GM23338 (cell line): ENCODE measurements at regions not wholly inside any gene's neighbourhood (a gene's known extent, or its start where the extent isn't known, plus 50 kb on each side); places are given as distances from the start of the nearest gene placed in this dataset.

Source experiments
- ATAC-seq: fragments of 200-7000 bp; cut with Tn5 transposase; 3 replicates; pipeline ENCODE4 v1.9.1; 2020
- DNase-seq: peaks from one replicate; pipeline ENCODE4 v3.0.0-alpha.2; 2015; ENCODE audit warnings: low spot score
- H2AFZ ChIP-seq: fragments of 200-600 bp; sonication (generic); 2 replicates; pipeline ENCODE4 v1.8.0; 2016; ENCODE audit warnings: antibody characterized with exemption, mild to moderate bottlenecking, moderate library complexity
- H3F3A ChIP-seq: fragments of 200-600 bp; sonication (generic); replicated peaks from 2 replicates; pipeline ENCODE4 v1.8.0; 2017; ENCODE audit warnings: antibody characterized with exemption, mixed run types, low read depth
- H3K27ac ChIP-seq: fragments of 200-600 bp; sonication (generic); 2 replicates; pipeline ENCODE4 v1.6.1; 2016; ENCODE audit warnings: low read depth
- H3K27me3 ChIP-seq: fragments of 200-600 bp; sonication (generic); 2 replicates; pipeline ENCODE4 v1.8.0; 2016; ENCODE audit warnings: mild to moderate bottlenecking, mixed run types, moderate library complexity; ENCODE audit not compliant: insufficient read depth
- H3K36me3 ChIP-seq: fragments of 200-600 bp; sonication (generic); 2 replicates; pipeline ENCODE4 v1.8.0; 2016; ENCODE audit warnings: mild to moderate bottlenecking; ENCODE audit not compliant: insufficient read depth
- H3K4me1 ChIP-seq: fragments of 200-600 bp; sonication (generic); 2 replicates; pipeline ENCODE4 v1.8.0; 2016; ENCODE audit warnings: mild to moderate bottlenecking, moderate library complexity; ENCODE audit not compliant: insufficient read depth
- H3K4me2 ChIP-seq: fragments of 200-600 bp; sonication (generic); 2 replicates; pipeline ENCODE4 v1.7.1; 2017; ENCODE audit warnings: mixed run types
- H3K4me3 ChIP-seq: fragments of 200-600 bp; sonication (generic); 2 replicates; pipeline ENCODE4 v1.6.1; 2016; ENCODE audit warnings: mixed run types
- H3K79me2 ChIP-seq: fragments of 200-600 bp; sonication (generic); replicated peaks from 2 replicates; pipeline ENCODE4 v1.8.0; 2017; ENCODE audit warnings: mild to moderate bottlenecking; ENCODE audit not compliant: insufficient read depth
- H3K9me2 ChIP-seq: fragments of 200-600 bp; sonication (generic); 2 replicates; pipeline ENCODE4 v1.8.0; 2017; ENCODE audit not compliant: insufficient read depth
- H4K20me1 ChIP-seq: fragments of 200-600 bp; sonication (generic); replicated peaks from 2 replicates; pipeline ENCODE4 v1.8.0; 2017; ENCODE audit warnings: mild to moderate bottlenecking; ENCODE audit not compliant: insufficient read depth
- H3K27ac Mint-ChIP-seq: 2 replicates; pipeline ENCODE4 v1.8.0; 2020; ENCODE audit warnings: inconsistent platforms, mild to moderate bottlenecking, moderate library complexity, mixed read lengths
- H3K27me3 Mint-ChIP-seq: 3 replicates; pipeline ENCODE4 v1.8.0; 2022; ENCODE audit warnings: low read depth, mild to moderate bottlenecking, moderate library complexity, mixed read lengths, inconsistent platforms; ENCODE audit not compliant: insufficient read depth, poor library complexity
- H3K36me3 Mint-ChIP-seq: 3 replicates; pipeline ENCODE4 v1.8.0; 2021; ENCODE audit warnings: low read depth, mild to moderate bottlenecking, inconsistent platforms, moderate library complexity, mixed read lengths
- H3K4me1 Mint-ChIP-seq: 3 replicates; pipeline ENCODE4 v1.8.0; 2020; ENCODE audit warnings: mild to moderate bottlenecking, inconsistent platforms, mixed read lengths
- H3K4me3 Mint-ChIP-seq: 3 replicates; pipeline ENCODE4 v1.8.0; 2021; ENCODE audit warnings: moderate library complexity, mild to moderate bottlenecking, inconsistent platforms, mixed read lengths
- H3K9me3 Mint-ChIP-seq: 3 replicates; pipeline ENCODE4 v1.8.0; 2020; ENCODE audit warnings: moderate library complexity, mild to moderate bottlenecking, inconsistent platforms, mixed read lengths
- CREB1 ChIP-seq: fragments of 250-450 bp; sonication (Bioruptor Pico); IDR thresholded peaks from 2 replicates; pipeline ENCODE4 v1.5.0; 2020; ENCODE audit warnings: low read depth, mild to moderate bottlenecking, moderate library complexity
- CTCF ChIP-seq, 2 experiments: fragments of 200-600 bp in 1 of 2; sonication (generic) in 1 of 2; conservative IDR thresholded peaks; 2 replicates each; pipeline versions ENCODE4 v1.5.1 to v1.6.1; 2016 to 2017; ENCODE audit warnings: antibody characterized with exemption in 2 of 2, low read depth in 2 of 2, mild to moderate bottlenecking in 2 of 2, moderate library complexity in 1 of 2
- EZH2 ChIP-seq: fragments of 200-600 bp; sonication (generic); IDR thresholded peaks from one replicate; pipeline ENCODE4 v1.8.0; 2017; ENCODE audit warnings: antibody characterized with exemption, mild to moderate bottlenecking, low read depth; ENCODE audit not compliant: unreplicated experiment
- EZH2phosphoT487 ChIP-seq: fragments of 200-600 bp; sonication (generic); IDR thresholded peaks from one replicate; pipeline ENCODE4 v1.8.1; 2018; ENCODE audit warnings: antibody characterized with exemption; ENCODE audit not compliant: unreplicated experiment
- NANOG ChIP-seq: IDR thresholded peaks from 2 replicates; pipeline ENCODE4 v1.6.1; 2016; ENCODE audit warnings: antibody characterized with exemption, borderline replicate concordance
- POLR2AphosphoS5 ChIP-seq: IDR thresholded peaks from 2 replicates; pipeline ENCODE4 v1.6.1; 2016; ENCODE audit warnings: antibody characterized with exemption, low read depth
- STAT1 ChIP-seq: IDR thresholded peaks from one replicate; pipeline ENCODE4 v1.6.1; 2016; ENCODE audit warnings: antibody characterized with exemption; ENCODE audit not compliant: unreplicated experiment
- ZNF114 ChIP-seq: fragments of 250-450 bp; sonication (Bioruptor Pico); IDR thresholded peaks from 2 replicates; pipeline ENCODE4 v1.5.0; 2020; ENCODE audit warnings: mild to moderate bottlenecking, moderate library complexity
- ZNF331 ChIP-seq: fragments of 250-450 bp; sonication (Bioruptor Pico); IDR thresholded peaks from 2 replicates; pipeline ENCODE4 v1.5.0; 2020; ENCODE audit warnings: low read depth, mild to moderate bottlenecking, moderate library complexity
- TF ChIP-seq, protein P1 (sequence below): fragments of 250-450 bp; sonication (Bioruptor Pico); IDR thresholded peaks from 2 replicates; pipeline ENCODE4 v1.5.0; 2020; ENCODE audit warnings: mild to moderate bottlenecking, moderate library complexity
- TF ChIP-seq, protein P2 (sequence below): IDR thresholded peaks from one replicate; pipeline ENCODE4 v1.6.1; 2018; ENCODE audit warnings: antibody characterized with exemption; ENCODE audit not compliant: unreplicated experiment

GRCh38 chr1:79539001-79539400, 532.5 kb upstream of the ADGRL4 start (continued):
- TF ChIP-seq STAT1: no peak
- no peak for TF ChIP-seq ZNF114 (CRISPR knock-in tag)
- TF ChIP-seq CREB1 (CRISPR knock-in tag): no peak
- TF ChIP-seq EZH2: no peak
- no peak for TF ChIP-seq POLR2AphosphoS5
- TF ChIP-seq CTCF (conservative IDR thresholded peaks at IDR 0.05; ENCODE audit: low read depth in 2 of 2): no peak

DNA sequence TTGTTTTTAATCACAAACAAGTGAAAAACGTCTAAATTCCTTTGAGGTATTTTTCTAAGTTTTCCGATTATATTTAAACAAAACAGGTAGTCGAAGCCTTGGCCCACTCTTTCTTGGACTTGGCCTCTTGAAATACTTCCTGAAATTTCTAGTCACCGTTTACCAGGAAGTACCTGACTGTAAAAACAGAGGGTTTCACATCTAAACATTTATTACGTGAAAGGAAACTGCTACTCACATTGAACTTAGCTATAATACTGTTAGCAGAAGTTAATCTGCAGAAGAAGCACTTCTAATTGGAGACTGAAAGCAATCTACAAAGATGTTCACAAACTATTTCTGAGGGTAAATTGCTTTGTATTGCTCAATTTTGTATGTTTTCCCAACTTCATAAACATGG, 526.0 kb upstream of the ADGRL4 start:
- TF ChIP-seq POLR2AphosphoS5 (no peak), CREB1 (CRISPR knock-in tag) (no peak), NANOG (no peak), EZH2phosphoT487 (no peak), EZH2 (no peak), CTCF (conservative IDR thresholded peaks at IDR 0.05; ENCODE audit: low read depth in 2 of 2) (no peak), ZNF331 (CRISPR knock-in tag) (no peak), ZNF114 (CRISPR knock-in tag) (no peak)
- TF ChIP-seq, protein P1, sequence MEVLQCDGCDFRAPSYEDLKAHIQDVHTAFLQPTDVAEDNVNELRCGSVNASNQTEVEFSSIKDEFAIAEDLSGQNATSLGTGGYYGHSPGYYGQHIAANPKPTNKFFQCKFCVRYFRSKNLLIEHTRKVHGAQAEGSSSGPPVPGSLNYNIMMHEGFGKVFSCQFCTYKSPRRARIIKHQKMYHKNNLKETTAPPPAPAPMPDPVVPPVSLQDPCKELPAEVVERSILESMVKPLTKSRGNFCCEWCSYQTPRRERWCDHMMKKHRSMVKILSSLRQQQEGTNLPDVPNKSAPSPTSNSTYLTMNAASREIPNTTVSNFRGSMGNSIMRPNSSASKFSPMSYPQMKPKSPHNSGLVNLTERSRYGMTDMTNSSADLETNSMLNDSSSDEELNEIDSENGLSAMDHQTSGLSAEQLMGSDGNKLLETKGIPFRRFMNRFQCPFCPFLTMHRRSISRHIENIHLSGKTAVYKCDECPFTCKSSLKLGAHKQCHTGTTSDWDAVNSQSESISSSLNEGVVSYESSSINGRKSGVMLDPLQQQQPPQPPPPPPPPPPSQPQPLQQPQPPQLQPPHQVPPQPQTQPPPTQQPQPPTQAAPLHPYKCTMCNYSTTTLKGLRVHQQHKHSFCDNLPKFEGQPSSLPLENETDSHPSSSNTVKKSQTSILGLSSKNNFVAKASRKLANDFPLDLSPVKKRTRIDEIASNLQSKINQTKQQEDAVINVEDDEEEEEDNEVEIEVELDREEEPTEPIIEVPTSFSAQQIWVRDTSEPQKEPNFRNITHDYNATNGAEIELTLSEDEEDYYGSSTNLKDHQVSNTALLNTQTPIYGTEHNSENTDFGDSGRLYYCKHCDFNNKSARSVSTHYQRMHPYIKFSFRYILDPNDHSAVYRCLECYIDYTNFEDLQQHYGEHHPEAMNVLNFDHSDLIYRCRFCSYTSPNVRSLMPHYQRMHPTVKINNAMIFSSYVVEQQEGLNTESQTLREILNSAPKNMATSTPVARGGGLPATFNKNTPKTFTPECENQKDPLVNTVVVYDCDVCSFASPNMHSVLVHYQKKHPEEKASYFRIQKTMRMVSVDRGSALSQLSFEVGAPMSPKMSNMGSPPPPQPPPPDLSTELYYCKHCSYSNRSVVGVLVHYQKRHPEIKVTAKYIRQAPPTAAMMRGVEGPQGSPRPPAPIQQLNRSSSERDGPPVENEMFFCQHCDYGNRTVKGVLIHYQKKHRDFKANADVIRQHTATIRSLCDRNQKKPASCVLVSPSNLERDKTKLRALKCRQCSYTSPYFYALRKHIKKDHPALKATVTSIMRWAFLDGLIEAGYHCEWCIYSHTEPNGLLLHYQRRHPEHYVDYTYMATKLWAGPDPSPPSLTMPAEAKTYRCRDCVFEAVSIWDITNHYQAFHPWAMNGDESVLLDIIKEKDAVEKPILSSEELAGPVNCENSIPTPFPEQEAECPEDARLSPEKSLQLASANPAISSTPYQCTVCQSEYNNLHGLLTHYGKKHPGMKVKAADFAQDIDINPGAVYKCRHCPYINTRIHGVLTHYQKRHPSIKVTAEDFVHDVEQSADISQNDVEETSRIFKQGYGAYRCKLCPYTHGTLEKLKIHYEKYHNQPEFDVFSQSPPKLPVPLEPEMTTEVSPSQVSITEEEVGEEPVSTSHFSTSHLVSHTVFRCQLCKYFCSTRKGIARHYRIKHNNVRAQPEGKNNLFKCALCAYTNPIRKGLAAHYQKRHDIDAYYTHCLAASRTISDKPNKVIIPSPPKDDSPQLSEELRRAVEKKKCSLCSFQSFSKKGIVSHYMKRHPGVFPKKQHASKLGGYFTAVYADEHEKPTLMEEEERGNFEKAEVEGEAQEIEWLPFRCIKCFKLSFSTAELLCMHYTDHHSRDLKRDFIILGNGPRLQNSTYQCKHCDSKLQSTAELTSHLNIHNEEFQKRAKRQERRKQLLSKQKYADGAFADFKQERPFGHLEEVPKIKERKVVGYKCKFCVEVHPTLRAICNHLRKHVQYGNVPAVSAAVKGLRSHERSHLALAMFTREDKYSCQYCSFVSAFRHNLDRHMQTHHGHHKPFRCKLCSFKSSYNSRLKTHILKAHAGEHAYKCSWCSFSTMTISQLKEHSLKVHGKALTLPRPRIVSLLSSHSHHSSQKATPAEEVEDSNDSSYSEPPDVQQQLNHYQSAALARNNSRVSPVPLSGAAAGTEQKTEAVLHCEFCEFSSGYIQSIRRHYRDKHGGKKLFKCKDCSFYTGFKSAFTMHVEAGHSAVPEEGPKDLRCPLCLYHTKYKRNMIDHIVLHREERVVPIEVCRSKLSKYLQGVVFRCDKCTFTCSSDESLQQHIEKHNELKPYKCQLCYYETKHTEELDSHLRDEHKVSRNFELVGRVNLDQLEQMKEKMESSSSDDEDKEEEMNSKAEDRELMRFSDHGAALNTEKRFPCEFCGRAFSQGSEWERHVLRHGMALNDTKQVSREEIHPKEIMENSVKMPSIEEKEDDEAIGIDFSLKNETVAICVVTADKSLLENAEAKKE: no peak
- TF ChIP-seq, protein P2, sequence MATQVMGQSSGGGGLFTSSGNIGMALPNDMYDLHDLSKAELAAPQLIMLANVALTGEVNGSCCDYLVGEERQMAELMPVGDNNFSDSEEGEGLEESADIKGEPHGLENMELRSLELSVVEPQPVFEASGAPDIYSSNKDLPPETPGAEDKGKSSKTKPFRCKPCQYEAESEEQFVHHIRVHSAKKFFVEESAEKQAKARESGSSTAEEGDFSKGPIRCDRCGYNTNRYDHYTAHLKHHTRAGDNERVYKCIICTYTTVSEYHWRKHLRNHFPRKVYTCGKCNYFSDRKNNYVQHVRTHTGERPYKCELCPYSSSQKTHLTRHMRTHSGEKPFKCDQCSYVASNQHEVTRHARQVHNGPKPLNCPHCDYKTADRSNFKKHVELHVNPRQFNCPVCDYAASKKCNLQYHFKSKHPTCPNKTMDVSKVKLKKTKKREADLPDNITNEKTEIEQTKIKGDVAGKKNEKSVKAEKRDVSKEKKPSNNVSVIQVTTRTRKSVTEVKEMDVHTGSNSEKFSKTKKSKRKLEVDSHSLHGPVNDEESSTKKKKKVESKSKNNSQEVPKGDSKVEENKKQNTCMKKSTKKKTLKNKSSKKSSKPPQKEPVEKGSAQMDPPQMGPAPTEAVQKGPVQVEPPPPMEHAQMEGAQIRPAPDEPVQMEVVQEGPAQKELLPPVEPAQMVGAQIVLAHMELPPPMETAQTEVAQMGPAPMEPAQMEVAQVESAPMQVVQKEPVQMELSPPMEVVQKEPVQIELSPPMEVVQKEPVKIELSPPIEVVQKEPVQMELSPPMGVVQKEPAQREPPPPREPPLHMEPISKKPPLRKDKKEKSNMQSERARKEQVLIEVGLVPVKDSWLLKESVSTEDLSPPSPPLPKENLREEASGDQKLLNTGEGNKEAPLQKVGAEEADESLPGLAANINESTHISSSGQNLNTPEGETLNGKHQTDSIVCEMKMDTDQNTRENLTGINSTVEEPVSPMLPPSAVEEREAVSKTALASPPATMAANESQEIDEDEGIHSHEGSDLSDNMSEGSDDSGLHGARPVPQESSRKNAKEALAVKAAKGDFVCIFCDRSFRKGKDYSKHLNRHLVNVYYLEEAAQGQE: no peak
- Mint-ChIP-seq H3K4me3 (no peak overlapping the region), H3K4me1 (no peaks in the 10 kb centered on the region), H3K36me3 (no peaks in the 10 kb centered on the region), H3K9me3 (no peaks in the 10 kb centered on the region), H3K27me3 (no peaks in the 10 kb centered on the region), H3K27ac (no peak overlapping the region)
- H4K20me1 ChIP-seq: no peaks in the 10 kb centered on the region
- no peaks in the 10 kb centered on the region for H3K36me3 ChIP-seq
- H3K4me3 ChIP-seq: no peak overlapping the region
- no peak overlapping the region for H3K27ac ChIP-seq
- no peaks in the 10 kb centered on the region for H3F3A ChIP-seq
- ATAC-seq: no peak
- H3K9me2 ChIP-seq: no peaks in the 10 kb centered on the region
- H3K4me2 ChIP-seq: no peak overlapping the region
- no peak for DNase-seq
- no peaks in the 10 kb centered on the region for H3K27me3 ChIP-seq
- H2AFZ ChIP-seq: no peak overlapping the region
- no peaks in the 10 kb centered on the region for H3K4me1 ChIP-seq
- H3K79me2 ChIP-seq: no peaks in the 10 kb centered on the region
